HepG2 (cell line): ENCODE measurements at regions not wholly inside any gene's neighbourhood (a gene's known extent, or its start where the extent isn't known, plus 50 kb on each side); places are given as distances from the start of the nearest gene placed in this dataset.

Experiments used
- BCL3 ChIP-seq: sonication (generic); formaldehyde crosslinking; IDR thresholded peaks from 2 replicates; pipeline ENCODE4 v1.5.1; 2020; ENCODE audit warnings: mild to moderate bottlenecking, missing genetic modification reagents, moderate library complexity
- DRAP1 ChIP-seq: IDR thresholded peaks from 2 replicates; pipeline ENCODE4 v1.6.1; 2016; ENCODE audit warnings: missing genetic modification reagents, missing compliant biosample characterization
- EP300 ChIP-seq, 3 experiments: sonication (generic) in 1 of 3; formaldehyde crosslinking in 1 of 3; IDR thresholded peaks; 2 replicates each; pipeline versions ENCODE4 v1.5.1 to v1.6.1; 2011 to 2020; ENCODE audit warnings: low read depth in 2 of 3, low read length in 2 of 3, borderline replicate concordance in 1 of 3, improper control_type of control experiment in 1 of 3, mild to moderate bottlenecking in 1 of 3, missing genetic modification reagents in 1 of 3, moderate library complexity in 1 of 3
- HNRNPLL ChIP-seq: fragments of 200-400 bp; formaldehyde crosslinking; IDR thresholded peaks from 2 replicates; pipeline ENCODE4 v1.6.1; 2017; ENCODE audit warnings: mild to moderate bottlenecking, low read depth, low read length; ENCODE audit not compliant: poor library complexity, severe bottlenecking
- MTA1 ChIP-seq: sonication (generic); formaldehyde crosslinking; IDR thresholded peaks from 2 replicates; pipeline ENCODE4 v1.4.0; 2020; ENCODE audit warnings: missing genetic modification reagents, mild to moderate bottlenecking, borderline replicate concordance
- NPAS2 ChIP-seq: sonication (generic); formaldehyde crosslinking; IDR thresholded peaks from 2 replicates; pipeline ENCODE4 v1.8.0; 2022; ENCODE audit warnings: mild to moderate bottlenecking, missing genetic modification reagents, borderline replicate concordance
- NRL ChIP-seq: sonication (generic); formaldehyde crosslinking; IDR thresholded peaks from 2 replicates; pipeline ENCODE4 v1.5.0; 2020; ENCODE audit warnings: missing genetic modification reagents, mild to moderate bottlenecking, moderate library complexity, borderline replicate concordance
- PATZ1 ChIP-seq: sonication (generic); formaldehyde crosslinking; IDR thresholded peaks from 2 replicates; pipeline ENCODE4 v1.4.0; 2020; ENCODE audit warnings: missing genetic modification reagents
- ZNF101 ChIP-seq: sonication (generic); formaldehyde crosslinking; IDR thresholded peaks from 2 replicates; pipeline ENCODE4 v1.4.0; 2020; ENCODE audit warnings: mild to moderate bottlenecking, low read depth, missing genetic modification reagents, borderline replicate concordance
- ZNF160 ChIP-seq: sonication (generic); formaldehyde crosslinking; IDR thresholded peaks from 2 replicates; pipeline ENCODE4 v1.8.0; 2022; ENCODE audit warnings: mild to moderate bottlenecking, inconsistent platforms, missing genetic modification reagents
- ZNF180 ChIP-seq: sonication (generic); formaldehyde crosslinking; IDR thresholded peaks from 2 replicates; pipeline ENCODE4 v1.4.0; 2020; ENCODE audit warnings: low read depth, missing genetic modification reagents, borderline replicate concordance
- ZNF24 ChIP-seq: fragments of 450-650 bp; IDR thresholded peaks from 2 replicates; pipeline ENCODE4 v1.6.1; 2017; ENCODE audit warnings: antibody characterized with exemption, mild to moderate bottlenecking
- ZNF326 ChIP-seq: sonication (generic); formaldehyde crosslinking; IDR thresholded peaks from 2 replicates; pipeline ENCODE4 v1.4.0; 2020; ENCODE audit warnings: missing genetic modification reagents, borderline replicate concordance
- ZNF784 ChIP-seq: sonication (generic); formaldehyde crosslinking; IDR thresholded peaks from 2 replicates; pipeline ENCODE4 v1.5.1; 2020; ENCODE audit warnings: missing genetic modification reagents, mild to moderate bottlenecking, borderline replicate concordance
- ZNF83 ChIP-seq: sonication (generic); formaldehyde crosslinking; IDR thresholded peaks from 2 replicates; pipeline ENCODE4 v1.4.0; 2020; ENCODE audit warnings: missing genetic modification reagents, mild to moderate bottlenecking, borderline replicate concordance

- no peak for TF ChIP-seq HNRNPLL
- no peak for TF ChIP-seq ZNF180 (CRISPR knock-in tag)
- no peak for TF ChIP-seq NPAS2 (CRISPR knock-in tag)
- no peak for TF ChIP-seq ZNF326 (CRISPR knock-in tag)
- peak; percentile 73; the same call in 1 of the 2 replicates for TF ChIP-seq PATZ1
- TF ChIP-seq MTA1, result no peak
- no peak for TF ChIP-seq EP300 (IDR thresholded peaks at IDR 0.05; ENCODE audit: low read depth in 2 of 2, low read length in 2 of 2)
- TF ChIP-seq EP300 (CRISPR knock-in tag; IDR thresholded peaks at IDR 0.05; ENCODE audit: borderline replicate concordance), result no peak
- no peak for TF ChIP-seq ZNF24
- no peak for TF ChIP-seq ZNF101 (CRISPR knock-in tag)
- TF ChIP-seq ZNF784 (CRISPR knock-in tag), result 0 out of 2 replicates have a peak, but pooled peaks have one; percentile 18
- no peak for TF ChIP-seq ZNF83 (CRISPR knock-in tag)
- no peak for TF ChIP-seq BCL3 (CRISPR knock-in tag)
- TF ChIP-seq DRAP1 (CRISPR knock-in tag), result no peak
- TF ChIP-seq ZNF160, result no peak
- TF ChIP-seq NRL (CRISPR knock-in tag), result no peak
Measured at GRCh38 chr2:134120406-134120732, 133.5 kb upstream of the MGAT5 start (continued).
